Loucy (cell line): ENCODE measurements at regions not wholly inside any gene's neighbourhood (a gene's known extent, or its start where the extent isn't known, plus 50 kb on each side); places are given as distances from the start of the nearest gene placed in this dataset.

Source experiments
- EZH2phosphoT487 ChIP-seq: fragments of 200-600 bp; IDR thresholded peaks from 2 replicates; pipeline ENCODE4 v1.6.1; 2018; ENCODE audit warnings: antibody characterized with exemption, mild to moderate bottlenecking, moderate library complexity, borderline replicate concordance
- TF ChIP-seq, protein P1 (sequence below): fragments of 200-600 bp; sonication (generic); conservative IDR thresholded peaks from 2 replicates; pipeline ENCODE4 v1.5.1; 2014; ENCODE audit warnings: mild to moderate bottlenecking, antibody characterized with exemption, low read length

DNA sequence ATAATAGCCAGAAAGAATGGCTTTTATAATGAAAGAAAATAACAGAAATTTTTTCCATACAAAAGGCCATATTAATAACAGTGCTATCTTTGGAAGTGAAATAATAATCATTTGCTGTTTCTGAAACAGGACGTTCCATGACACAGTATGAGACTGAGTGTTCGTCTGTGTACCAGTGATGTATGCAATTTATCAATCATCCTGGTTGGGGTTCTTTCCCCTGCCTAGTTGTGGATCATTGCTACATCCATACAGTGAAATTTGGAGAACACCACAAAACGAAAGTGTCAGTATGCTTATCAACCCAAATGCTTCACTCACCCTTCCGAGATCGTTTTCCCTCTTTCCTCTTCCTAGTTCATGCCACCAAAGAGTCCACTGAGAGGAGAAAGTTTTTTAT is 151.4 kb upstream of the PRDM1 start:
- TF ChIP-seq, protein P1, sequence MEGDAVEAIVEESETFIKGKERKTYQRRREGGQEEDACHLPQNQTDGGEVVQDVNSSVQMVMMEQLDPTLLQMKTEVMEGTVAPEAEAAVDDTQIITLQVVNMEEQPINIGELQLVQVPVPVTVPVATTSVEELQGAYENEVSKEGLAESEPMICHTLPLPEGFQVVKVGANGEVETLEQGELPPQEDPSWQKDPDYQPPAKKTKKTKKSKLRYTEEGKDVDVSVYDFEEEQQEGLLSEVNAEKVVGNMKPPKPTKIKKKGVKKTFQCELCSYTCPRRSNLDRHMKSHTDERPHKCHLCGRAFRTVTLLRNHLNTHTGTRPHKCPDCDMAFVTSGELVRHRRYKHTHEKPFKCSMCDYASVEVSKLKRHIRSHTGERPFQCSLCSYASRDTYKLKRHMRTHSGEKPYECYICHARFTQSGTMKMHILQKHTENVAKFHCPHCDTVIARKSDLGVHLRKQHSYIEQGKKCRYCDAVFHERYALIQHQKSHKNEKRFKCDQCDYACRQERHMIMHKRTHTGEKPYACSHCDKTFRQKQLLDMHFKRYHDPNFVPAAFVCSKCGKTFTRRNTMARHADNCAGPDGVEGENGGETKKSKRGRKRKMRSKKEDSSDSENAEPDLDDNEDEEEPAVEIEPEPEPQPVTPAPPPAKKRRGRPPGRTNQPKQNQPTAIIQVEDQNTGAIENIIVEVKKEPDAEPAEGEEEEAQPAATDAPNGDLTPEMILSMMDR: no peak
- no peak for TF ChIP-seq EZH2phosphoT487
